LNCAP (cell line): ENCODE measurements at regions not wholly inside any gene's neighbourhood (a gene's known extent, or its start where the extent isn't known, plus 50 kb on each side); places are given as distances from the start of the nearest gene placed in this dataset.

Experiments used
- CTCF ChIP-seq: fragments of 450-650 bp; IDR thresholded peaks from 2 replicates; pipeline ENCODE4 v1.5.1; 2017; ENCODE audit warnings: mild to moderate bottlenecking

- no peak for TF ChIP-seq CTCF
Measured at GRCh38 chr20:60659240-60659639, 592.8 kb upstream of the CDH4 start.

GRCh38 chr20:60662307-60662706 lies 589.8 kb upstream of the CDH4 start:
- TF ChIP-seq CTCF = no peak

GRCh38 chr20:60664106-60664505 lies 588.0 kb upstream of the CDH4 start:
- no peak for TF ChIP-seq CTCF

GRCh38 chr20:60667641-60668040 lies 584.4 kb upstream of the CDH4 start:
- TF ChIP-seq CTCF = no peak

GRCh38 chr20:60669211-60669610 lies 582.9 kb upstream of the CDH4 start:
- TF ChIP-seq CTCF = no peak

GRCh38 chr20:60676011-60676410 lies 576.0 kb upstream of the CDH4 start:
- no peak for TF ChIP-seq CTCF

GRCh38 chr20:60677819-60678218 lies 574.2 kb upstream of the CDH4 start:
- no peak for TF ChIP-seq CTCF

GRCh38 chr20:60680554-60680953 lies 571.5 kb upstream of the CDH4 start:
- no peak for TF ChIP-seq CTCF
